ENCODE measurements at regions not wholly inside any gene's neighbourhood (a gene's known extent, or its start where the extent isn't known, plus 50 kb on each side); places are given as distances from the start of the nearest gene placed in this dataset.

DNA sequence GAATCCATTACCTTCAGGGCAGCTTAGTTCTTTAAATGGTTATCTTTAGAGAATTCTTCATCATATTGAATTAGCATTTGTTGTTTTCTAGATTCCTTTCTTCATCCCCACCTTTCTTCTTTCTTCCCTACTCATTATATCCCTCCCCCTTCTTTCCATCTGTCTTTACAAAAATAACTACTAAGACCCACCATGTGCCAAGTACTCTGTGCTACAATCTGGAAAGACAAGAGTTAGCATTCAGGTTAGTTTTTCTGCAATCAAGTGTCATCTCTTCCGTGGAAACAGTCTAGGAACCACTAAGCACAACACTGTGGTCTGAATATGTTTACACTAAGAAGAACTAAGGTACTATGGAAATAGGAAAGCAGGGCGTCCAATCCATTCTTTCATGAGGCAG is 897.4 kb upstream of the TENM4 start:
- no peak for FAIRE-seq
- ChIA-PET CTCF (ENCODE audit: partially characterized antibody) (interaction anchor here (0.6 kb wide), 1 partner anchor 37 kb away, joined by 3 read pairs; no protein-coding TSS in a partner anchor), POLR2A (ENCODE audit: partially characterized antibody) (no interaction called here)
- Histone ChIP-seq H3K23ac (ENCODE audit: insufficient read length) (no peak overlapping the region), H2BK5ac (ENCODE audit: low read depth, low read length) (no peak overlapping the region), H2AFZ (ENCODE audit: low read length) (no peak overlapping the region), H3K27ac (ENCODE audit: low read depth, low read length) (no peak overlapping the region), H3K27me3 (replicated peaks in 1 of 4; ENCODE audit: control insufficient read depth in 3 of 4, extremely low read depth in 1 of 4, insufficient read depth in 3 of 4, low read length in 3 of 4) (no peaks in the 10 kb centered on the region), H3K14ac (ENCODE audit: insufficient read length) (no peak overlapping the region), H2BK12ac (ENCODE audit: low read depth, low read length) (no peak overlapping the region), H4K20me1 (replicated peaks in 1 of 2; ENCODE audit: control insufficient read depth in 1 of 2, insufficient read depth in 2 of 2, low read length in 2 of 2) (no peaks in the 10 kb centered on the region), H4K8ac (ENCODE audit: extremely low read depth, insufficient read depth, low read length) (no peak overlapping the region), H2AK5ac (ENCODE audit: low read depth, low read length) (no peak overlapping the region), H2BK20ac (ENCODE audit: low read length) (no peak overlapping the region), H2BK120ac (replicated peaks; ENCODE audit: low read depth, low read length) (no peak overlapping the region), H3K4me2 (ENCODE audit: insufficient read depth in 1 of 2, low read depth in 2 of 2, low read length in 2 of 2) (no peak overlapping the region), H3K4ac (replicated peaks; ENCODE audit: insufficient read length, low read depth, low read length) (no peak overlapping the region), H3K79me1 (ENCODE audit: low read depth, low read length) (no peaks in the 10 kb centered on the region), H3K9me3 (ENCODE audit: insufficient read depth in 2 of 2, low read depth in 1 of 2, low read length in 1 of 2) (no peaks in the 10 kb centered on the region), H3K79me2 (ENCODE audit: control insufficient read depth in 1 of 2, insufficient read depth in 2 of 2, low read length in 2 of 2) (no peaks in the 10 kb centered on the region), H3K9ac (replicated peaks in 1 of 4; ENCODE audit: extremely low read depth in 1 of 4, low read depth in 3 of 4, low read length in 3 of 4) (no peak overlapping the region), H3K4me1 (replicated peaks in 1 of 4; ENCODE audit: control insufficient read depth in 3 of 4, insufficient read depth in 4 of 4, low read length in 3 of 4) (no peaks in the 10 kb centered on the region), H3K36me3 (ENCODE audit: control insufficient read depth in 2 of 4, insufficient read depth in 4 of 4, low read length in 3 of 4) (no peaks in the 10 kb centered on the region), H4K91ac (replicated peaks; ENCODE audit: insufficient read length, low read length) (no peak overlapping the region), H2BK15ac (ENCODE audit: low read length) (no peak overlapping the region), H3K18ac (ENCODE audit: extremely low read depth, low read length) (no peak overlapping the region), H3K56ac (replicated peaks; ENCODE audit: insufficient read length, low read depth, low read length) (no peak overlapping the region), H4K5ac (ENCODE audit: insufficient read length, low read depth, low read length) (no peak overlapping the region), H3K23me2 (ENCODE audit: low read depth, low read length) (no peaks in the 10 kb centered on the region), H3K4me3 (ENCODE audit: extremely low read depth in 1 of 4, insufficient read depth in 2 of 4, low read depth in 3 of 4, low read length in 4 of 4) (no peak overlapping the region)
- 92% methylated on average over 2 of the region's 2 CpGs; no CpG with 5 or more reads in 1 of the 2 experiments for WGBS, 2 experiments (ENCODE audit: extremely low coverage in 1 of 2, insufficient coverage in 1 of 2, insufficient read length in 1 of 2, insufficient replicate concordance in 2 of 2, low coverage in 1 of 2, low lambda C conversion rate in 2 of 2, missing lambda C conversion rate in 1 of 2)
- no peak for DNase-seq (ENCODE audit: low read depth in 1 of 2, low spot score in 2 of 2)
- TF ChIP-seq TAF1 (IDR thresholded peaks at IDR 0.05; ENCODE audit: low read depth, low read length) (no peak), FOSL1 (IDR thresholded peaks at IDR 0.05; ENCODE audit: insufficient read depth, low read depth, low read length) (no peak), GABPA (IDR thresholded peaks at IDR 0.05; ENCODE audit: borderline replicate concordance, insufficient read depth, low read length) (no peak), SP4 (IDR thresholded peaks at IDR 0.05; ENCODE audit: low read length) (no peak), NANOG (IDR thresholded peaks at IDR 0.05; ENCODE audit: insufficient read depth, low read depth, low read length, poor library complexity, severe bottlenecking) (no peak), CTBP2 (IDR thresholded peaks at IDR 0.05; ENCODE audit: borderline replicate concordance, insufficient read depth, insufficient read length, low read length) (no peak), KDM4A (IDR thresholded peaks at IDR 0.05; ENCODE audit: low read depth, low read length, severe bottlenecking) (no peak), KDM5A (IDR thresholded peaks at IDR 0.05; ENCODE audit: low read length) (no peak), EGR1 (IDR thresholded peaks at IDR 0.05; ENCODE audit: borderline replicate concordance, low read depth, low read length) (no peak), CEBPB (IDR thresholded peaks at IDR 0.05; ENCODE audit: low read depth, low read length) (no peak), TCF12 (IDR thresholded peaks at IDR 0.05; ENCODE audit: low read depth, low read length) (no peak), EP300 (IDR thresholded peaks at IDR 0.05; ENCODE audit: borderline replicate concordance in 1 of 2, low read depth in 2 of 2, low read length in 2 of 2) (no peak), RAD21 (IDR thresholded peaks at IDR 0.05 in 1 of 2, conservative IDR thresholded peaks at IDR 0.05 in 1 of 2; ENCODE audit: low read depth in 2 of 2, low read length in 2 of 2) (no peak)
- TF ChIP-seq, protein P1, sequence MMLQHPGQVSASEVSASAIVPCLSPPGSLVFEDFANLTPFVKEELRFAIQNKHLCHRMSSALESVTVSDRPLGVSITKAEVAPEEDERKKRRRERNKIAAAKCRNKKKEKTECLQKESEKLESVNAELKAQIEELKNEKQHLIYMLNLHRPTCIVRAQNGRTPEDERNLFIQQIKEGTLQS (IDR thresholded peaks at IDR 0.05; ENCODE audit: insufficient read depth, low read depth, low read length) = no peak

Measured in H1 (cell line).